ENCODE measurements at regions not wholly inside any gene's neighbourhood (a gene's known extent, or its start where the extent isn't known, plus 50 kb on each side); places are given as distances from the start of the nearest gene placed in this dataset.

- no peak for DNase-seq
Observed at GRCh38 chr17:36768394-36768793, 167.0 kb downstream of the MRM1 start.

GRCh38 chr17:36773039-36773438 is 164.2 kb upstream of the LHX1 start:
- DNase-seq: no peak

- DNase-seq: no peak
Observed at GRCh38 chr17:36777118-36777517, 160.2 kb upstream of the LHX1 start.

- no peak for DNase-seq
Observed at GRCh38 chr17:36778448-36778847, 158.8 kb upstream of the LHX1 start.

- no peak for DNase-seq
Observed at GRCh38 chr17:36779550-36779949, 157.7 kb upstream of the LHX1 start.

GRCh38 chr17:36784633-36785032 is 152.6 kb upstream of the LHX1 start:
- DNase-seq: no peak

GRCh38 chr17:36786867-36787266 is 150.4 kb upstream of the LHX1 start:
- no peak for DNase-seq

GRCh38 chr17:36791150-36791941 is 145.9 kb upstream of the LHX1 start:
- no peak for DNase-seq

- DNase-seq: no peak
Observed at GRCh38 chr17:36791942-36792475, 145.3 kb upstream of the LHX1 start.

- no peak for DNase-seq
Observed at GRCh38 chr17:36792849-36793248, 144.4 kb upstream of the LHX1 start.

- DNase-seq: no peak
Observed at GRCh38 chr17:36793976-36794375, 143.3 kb upstream of the LHX1 start.

GRCh38 chr17:36807496-36808179 is 129.6 kb upstream of the LHX1 start:
- no peak for DNase-seq

GRCh38 chr17:36808180-36808661 is 129.1 kb upstream of the LHX1 start:
- DNase-seq: no peak

GRCh38 chr17:36812762-36813161 is 124.5 kb upstream of the LHX1 start:
- no peak for DNase-seq

- no peak for DNase-seq
Observed at GRCh38 chr17:36813357-36813756, 123.9 kb upstream of the LHX1 start.

GRCh38 chr17:36813957-36814563 is 123.2 kb upstream of the LHX1 start:
- no peak for DNase-seq

GRCh38 chr17:36814958-36815357 is 122.3 kb upstream of the LHX1 start:
- DNase-seq: no peak

GRCh38 chr17:36816214-36816906 is 120.9 kb upstream of the LHX1 start:
- no peak for DNase-seq

- no peak for DNase-seq
Observed at GRCh38 chr17:36816907-36817288, 120.4 kb upstream of the LHX1 start.

- DNase-seq: no peak
Observed at GRCh38 chr17:36817483-36818048, 119.7 kb upstream of the LHX1 start.

GRCh38 chr17:36818134-36818825 is 119.0 kb upstream of the LHX1 start:
- no peak for DNase-seq

Measured in NCI-H2081 treated with DMSO at 0.1 percent for 48 hours (cell line).